K562 (cell line): ENCODE measurements at regions not wholly inside any gene's neighbourhood (a gene's known extent, or its start where the extent isn't known, plus 50 kb on each side); places are given as distances from the start of the nearest gene placed in this dataset.

Source experiments
- ATAC-seq: fragments of 200-7000 bp; cut with Tn5 transposase; 3 replicates; pipeline ENCODE4 v1.9.1; 2020; ENCODE audit warnings: moderate library complexity
- BruUV-seq: library from RNA; stranded (reverse); fragments of 400-500 nt; replicated peaks from 2 replicates; lab custom pipeline; 2021; lab: Mats Ljungman, UMichigan
- CTCF ChIA-PET: fragments of 300-600 bp; formaldehyde crosslinking; extraction: SDS; loops from one replicate; lab custom pipeline; 2021; ENCODE audit warnings: low intra/inter-chr PET ratio; lab: Yijun Ruan, JAX
- POLR2A ChIA-PET: fragments of 300-600, 350-650 bp; sonication (Branson Sonifier 250); formaldehyde crosslinking; extraction: SDS; loops from one replicate; lab custom pipeline; 2021; ENCODE audit warnings: antibody characterized with exemption, inconsistent platforms; lab: Yijun Ruan, JAX
- DNase-seq, 4 experiments: peaks; one replicate each; pipeline versions ENCODE4 v3.0.0 to v3.0.0-alpha.2; 2011 to 2018; ENCODE audit warnings: low spot score in 3 of 4, mixed read lengths in 3 of 4; ENCODE audit errors: extremely low read depth in 1 of 4
- FAIRE-seq: peaks from 2 replicates; lab custom pipeline; 2011; peaks lifted over from hg19 to GRCh38; lab: Jason Lieb, UNC
- H2AFZ ChIP-seq: 2 replicates; pipeline ENCODE4 v1.6.0; 2011; ENCODE audit warnings: low read depth, low read length, control low read depth, inconsistent platforms
- H3K27ac ChIP-seq: fragments of 200-600 bp; 3 replicates; pipeline ENCODE4 v1.8.0; 2011; ENCODE audit warnings: low read depth, mild to moderate bottlenecking, control low read depth, inconsistent platforms, low read length, moderate library complexity, mixed read lengths; ENCODE audit errors: extremely low read depth
- H3K27me3 ChIP-seq, 2 experiments: fragments of 300-600 bp in 1 of 2; 2 replicates in 1 of 2; 3 replicates in 1 of 2; pipeline versions ENCODE4 v1.6.0 to v1.8.0; 2011; ENCODE audit warnings: inconsistent platforms in 2 of 2, low read length in 2 of 2, mild to moderate bottlenecking in 1 of 2, mixed read lengths in 1 of 2, moderate library complexity in 1 of 2; ENCODE audit not compliant: control insufficient read depth in 2 of 2, insufficient read depth in 2 of 2
- H3K36me3 ChIP-seq: fragments of 300-600 bp; 3 replicates; pipeline ENCODE4 v1.8.0; 2011; ENCODE audit warnings: mild to moderate bottlenecking, low read length, inconsistent platforms; ENCODE audit not compliant: control insufficient read depth, insufficient read depth
- H3K4me1 ChIP-seq, 2 experiments: fragments of 200-600 bp in 1 of 2; replicated peaks in 1 of 2; 2 replicates in 1 of 2; 3 replicates in 1 of 2; pipeline versions ENCODE4 v1.5.1 to v1.8.0; 2011; ENCODE audit warnings: inconsistent platforms in 2 of 2, low read length in 2 of 2, mild to moderate bottlenecking in 1 of 2, mixed read lengths in 1 of 2, moderate library complexity in 1 of 2; ENCODE audit not compliant: control insufficient read depth in 2 of 2, insufficient read depth in 2 of 2
- H3K4me2 ChIP-seq: 2 replicates; pipeline ENCODE4 v1.6.1; 2011; ENCODE audit warnings: low read length, control low read depth, inconsistent platforms, mixed read lengths; ENCODE audit not compliant: insufficient read depth
- H3K4me3 ChIP-seq: fragments of 200-600 bp; sonication (generic), shearing (Covaris generic); 2 replicates; pipeline ENCODE4 v1.5.1; 2016; ENCODE audit warnings: control low read depth, inconsistent platforms
- H3K79me2 ChIP-seq: fragments of 200-600 bp; 3 replicates; pipeline ENCODE4 v1.8.0; 2011; ENCODE audit warnings: low read length, inconsistent platforms; ENCODE audit not compliant: control insufficient read depth, insufficient read depth
- H3K9ac ChIP-seq, 2 experiments: 2 replicates each; pipeline versions ENCODE4 v1.6.0 to v1.6.1; 2011; ENCODE audit warnings: low read depth in 2 of 2, low read length in 2 of 2, control low read depth in 1 of 2, inconsistent platforms in 1 of 2, mild to moderate bottlenecking in 1 of 2, mixed read lengths in 1 of 2; ENCODE audit not compliant: insufficient read depth in 1 of 2
- H3K9me1 ChIP-seq: one replicate; pipeline ENCODE4 v1.6.0; 2011; ENCODE audit warnings: inconsistent platforms, mild to moderate bottlenecking, low read length, moderate library complexity; ENCODE audit not compliant: control insufficient read depth, insufficient read depth
- H3K9me3 ChIP-seq: replicated peaks from 2 replicates; pipeline ENCODE4 v1.5.1; 2011; ENCODE audit warnings: low read depth, low read length, inconsistent platforms; ENCODE audit not compliant: control insufficient read depth, insufficient read depth
- H4K20me1 ChIP-seq: replicated peaks from 2 replicates; pipeline ENCODE4 v1.6.1; 2011; ENCODE audit warnings: low read length, inconsistent platforms, mixed read lengths; ENCODE audit not compliant: control insufficient read depth, insufficient read depth
- EWSR1 ChIP-seq: fragments of 450-650 bp; IDR thresholded peaks from 2 replicates; pipeline ENCODE4 v1.6.1; 2018; ENCODE audit warnings: borderline replicate concordance, mild to moderate bottlenecking, low read depth, moderate library complexity; ENCODE audit not compliant: partially characterized antibody
- FOXJ3 ChIP-seq: sonication (generic); formaldehyde crosslinking; IDR thresholded peaks from 2 replicates; pipeline ENCODE4 v1.4.0; 2020; ENCODE audit warnings: mild to moderate bottlenecking, missing genetic modification reagents
- HNRNPLL ChIP-seq: fragments of 200-400 bp; formaldehyde crosslinking; IDR thresholded peaks from 2 replicates; pipeline ENCODE4 v1.6.1; 2017; ENCODE audit warnings: low read length, low read depth, mild to moderate bottlenecking; ENCODE audit not compliant: poor library complexity, severe bottlenecking
- KLF6 ChIP-seq: fragments of 250-450 bp; sonication (Bioruptor Pico); IDR thresholded peaks from 2 replicates; pipeline ENCODE4 v1.4.0; 2020; ENCODE audit warnings: mild to moderate bottlenecking, moderate library complexity, borderline replicate concordance
- NELFE ChIP-seq: IDR thresholded peaks from 2 replicates; pipeline ENCODE4 v1.6.1; 2011; ENCODE audit warnings: mild to moderate bottlenecking; ENCODE audit not compliant: insufficient read depth, insufficient read length
- RBM17 ChIP-seq: fragments of 200-400 bp; formaldehyde crosslinking; IDR thresholded peaks from 2 replicates; pipeline ENCODE4 v1.6.1; 2017; ENCODE audit warnings: low read depth, mild to moderate bottlenecking, low read length, borderline replicate concordance
- SP2 ChIP-seq: IDR thresholded peaks from 2 replicates; pipeline ENCODE4 v1.6.1; 2011; ENCODE audit warnings: mild to moderate bottlenecking, low read depth, low read length, moderate library complexity; ENCODE audit not compliant: poor library complexity, severe bottlenecking; ENCODE audit errors: extremely low read depth
- STAT5B ChIP-seq: fragments of 250-450 bp; sonication (Bioruptor Pico); IDR thresholded peaks from 2 replicates; pipeline ENCODE4 v1.8.0; 2021; ENCODE audit warnings: mild to moderate bottlenecking, inconsistent platforms
- TCF15 ChIP-seq: fragments of 250-450 bp; sonication (Bioruptor Pico); IDR thresholded peaks from 2 replicates; pipeline ENCODE4 v1.8.0; 2022; ENCODE audit warnings: moderate library complexity, mild to moderate bottlenecking, inconsistent platforms
- ZC3H8 ChIP-seq: fragments of 450-650 bp; IDR thresholded peaks from 2 replicates; pipeline ENCODE4 v1.6.1; 2017
- ZFP1 ChIP-seq: fragments of 450-650 bp; formaldehyde crosslinking; IDR thresholded peaks from 2 replicates; pipeline ENCODE4 v1.4.0; 2020; ENCODE audit warnings: mild to moderate bottlenecking, mixed read lengths
- ZKSCAN1 ChIP-seq: fragments of 150-350 bp; IDR thresholded peaks from 2 replicates; pipeline ENCODE4 v1.6.1; 2016; ENCODE audit warnings: low read depth, low read length
- ZNF12 ChIP-seq: sonication (generic); formaldehyde crosslinking; IDR thresholded peaks from 2 replicates; pipeline ENCODE4 v1.4.0; 2020; ENCODE audit warnings: mild to moderate bottlenecking, missing genetic modification reagents
- ZNF764 ChIP-seq: fragments of 250-450 bp; sonication (Bioruptor Pico); IDR thresholded peaks from 2 replicates; pipeline ENCODE4 v1.4.0; 2020; ENCODE audit warnings: low read depth, mild to moderate bottlenecking, moderate library complexity
- WGBS: fragments of 100-300 bp; shearing (Covaris generic); methylation state at CpG from one replicate; pipeline ENCODE4 v1.1.6; 2016; ENCODE audit warnings: low coverage, mixed read lengths; ENCODE audit not compliant: insufficient coverage; ENCODE audit errors: missing lambda C conversion rate; 5-methylcytosine and 5-hydroxymethylcytosine counted together
- in situ Hi-C: fragments of 300-500 bp; cut with MboI; formaldehyde crosslinking; loops from 4 replicates; pipeline ENCODE4 v1.15.0; 2018; ENCODE audit warnings: inconsistent platforms, mixed read lengths
- intact Hi-C: fragments of 100-400 bp; cut with micrococcal nuclease; formaldehyde crosslinking; loops from 2 replicates; pipeline ENCODE4 v1.14.2; 2022
- TF ChIP-seq, protein P1 (sequence below): sonication (generic); formaldehyde crosslinking; IDR thresholded peaks from 2 replicates; pipeline ENCODE4 v1.8.1; 2022; ENCODE audit warnings: missing genetic modification reagents
- TF ChIP-seq, protein P2 (sequence below): fragments of 250-450 bp; sonication (Bioruptor Pico); IDR thresholded peaks from 2 replicates; pipeline ENCODE4 v1.4.0; 2020; ENCODE audit warnings: mild to moderate bottlenecking

DNA sequence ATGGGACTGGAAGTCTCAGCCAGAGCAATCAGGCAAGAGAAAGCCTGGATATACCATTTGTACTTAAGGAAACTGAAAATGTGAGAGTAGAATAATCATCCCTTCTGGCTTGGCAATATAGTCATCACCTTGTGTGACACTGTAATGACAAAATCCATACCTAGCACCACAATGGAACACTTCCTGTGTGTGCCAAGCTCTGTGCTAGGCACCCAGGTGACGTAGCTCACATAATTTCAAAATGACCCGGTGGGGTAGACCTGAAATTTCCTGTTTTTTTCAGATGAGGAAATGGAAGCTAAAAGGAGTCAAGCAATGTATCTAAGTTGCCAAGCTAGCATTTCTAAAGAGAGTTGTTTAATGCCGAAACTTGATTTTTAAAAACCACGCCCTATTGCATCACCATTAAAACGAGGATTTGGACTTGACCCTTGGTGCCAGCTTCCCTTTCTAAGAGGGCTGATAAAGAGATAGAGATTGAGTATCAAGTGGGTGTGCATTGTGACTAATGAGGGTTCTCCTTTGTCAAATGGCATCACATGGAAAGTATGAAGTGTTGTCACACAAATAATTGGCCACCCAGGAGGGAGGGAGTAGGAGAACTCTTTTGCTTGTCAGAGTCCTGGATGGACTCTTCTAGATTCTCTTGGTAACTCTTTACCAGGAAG, 141.3 kb upstream of the PDZRN3 start (continued):
- TF ChIP-seq, protein P1, sequence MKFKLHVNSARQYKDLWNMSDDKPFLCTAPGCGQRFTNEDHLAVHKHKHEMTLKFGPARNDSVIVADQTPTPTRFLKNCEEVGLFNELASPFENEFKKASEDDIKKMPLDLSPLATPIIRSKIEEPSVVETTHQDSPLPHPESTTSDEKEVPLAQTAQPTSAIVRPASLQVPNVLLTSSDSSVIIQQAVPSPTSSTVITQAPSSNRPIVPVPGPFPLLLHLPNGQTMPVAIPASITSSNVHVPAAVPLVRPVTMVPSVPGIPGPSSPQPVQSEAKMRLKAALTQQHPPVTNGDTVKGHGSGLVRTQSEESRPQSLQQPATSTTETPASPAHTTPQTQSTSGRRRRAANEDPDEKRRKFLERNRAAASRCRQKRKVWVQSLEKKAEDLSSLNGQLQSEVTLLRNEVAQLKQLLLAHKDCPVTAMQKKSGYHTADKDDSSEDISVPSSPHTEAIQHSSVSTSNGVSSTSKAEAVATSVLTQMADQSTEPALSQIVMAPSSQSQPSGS (CRISPR knock-in tag): no peak
- no peak for TF ChIP-seq KLF6 (CRISPR knock-in tag)
- TF ChIP-seq ZNF764 (CRISPR knock-in tag): no peak
- TF ChIP-seq ZKSCAN1: no peak
- TF ChIP-seq, protein P2, sequence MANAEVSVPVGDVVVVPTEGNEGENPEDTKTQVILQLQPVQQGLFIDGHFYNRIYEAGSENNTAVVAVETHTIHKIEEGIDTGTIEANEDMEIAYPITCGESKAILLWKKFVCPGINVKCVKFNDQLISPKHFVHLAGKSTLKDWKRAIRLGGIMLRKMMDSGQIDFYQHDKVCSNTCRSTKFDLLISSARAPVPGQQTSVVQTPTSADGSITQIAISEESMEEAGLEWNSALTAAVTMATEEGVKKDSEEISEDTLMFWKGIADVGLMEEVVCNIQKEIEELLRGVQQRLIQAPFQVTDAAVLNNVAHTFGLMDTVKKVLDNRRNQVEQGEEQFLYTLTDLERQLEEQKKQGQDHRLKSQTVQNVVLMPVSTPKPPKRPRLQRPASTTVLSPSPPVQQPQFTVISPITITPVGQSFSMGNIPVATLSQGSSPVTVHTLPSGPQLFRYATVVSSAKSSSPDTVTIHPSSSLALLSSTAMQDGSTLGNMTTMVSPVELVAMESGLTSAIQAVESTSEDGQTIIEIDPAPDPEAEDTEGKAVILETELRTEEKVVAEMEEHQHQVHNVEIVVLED (CRISPR knock-in tag): no peak
- no peak for TF ChIP-seq FOXJ3 (CRISPR knock-in tag)
- TF ChIP-seq STAT5B (CRISPR knock-in tag): no peak

DNA sequence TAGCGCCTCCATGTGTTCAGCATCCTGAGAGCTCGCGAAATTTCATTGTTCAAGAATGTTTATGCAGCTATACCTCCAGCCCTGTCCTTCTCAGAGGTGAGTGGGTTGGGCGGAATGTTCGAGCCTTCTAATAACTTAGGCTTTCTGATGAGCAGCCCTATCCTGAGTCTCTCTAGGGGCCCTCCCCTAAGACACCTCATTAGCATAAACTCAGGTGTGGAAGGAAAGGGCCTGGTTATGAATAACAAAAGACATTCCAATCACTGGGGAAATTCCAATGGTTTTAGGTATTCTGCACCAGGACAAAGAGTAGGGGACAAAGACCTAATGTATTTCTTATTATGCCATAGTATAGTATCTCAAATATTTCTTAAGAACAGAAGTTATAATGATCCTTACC, 138.1 kb upstream of the PDZRN3 start:
- Histone ChIP-seq H3K4me1 (no peaks in the 10 kb centered on the region), H2AFZ (no peak overlapping the region), H3K4me2 (no peak overlapping the region), H3K27me3 (no peaks in the 10 kb centered on the region), H3K27ac (no peak overlapping the region), H3K9me1 (no peaks in the 10 kb centered on the region), H3K79me2 (no peaks in the 10 kb centered on the region), H3K9me3 (no peaks in the 10 kb centered on the region), H3K36me3 (no peaks in the 10 kb centered on the region), H3K4me3 (no peak overlapping the region), H4K20me1 (no peaks in the 10 kb centered on the region), H3K9ac (no peak overlapping the region)
- TF ChIP-seq HNRNPLL (no peak), ZNF12 (CRISPR knock-in tag) (no peak), TCF15 (CRISPR knock-in tag) (no peak), ZFP1 (CRISPR knock-in tag) (no peak), EWSR1 (no peak), NELFE (no peak), SP2 (no peak), RBM17 (no peak), ZC3H8 (no peak)
- DNase-seq: no peak
- 0% methylated on average over 5 of the region's 5 CpGs for WGBS
- no TSS peak for BruUV-seq
- intact Hi-C loops (no loop called here), in situ Hi-C loops (no loop called here)
- CTCF ChIA-PET: no interaction called here
- no peak for FAIRE-seq
- ATAC-seq: no peak
- POLR2A ChIA-PET: no interaction called here
